ENCODE measurements at regions not wholly inside any gene's neighbourhood (a gene's known extent, or its start where the extent isn't known, plus 50 kb on each side); places are given as distances from the start of the nearest gene placed in this dataset.
A peak's percentile ranks its signal among the peaks of the same experiment; 100 is the strongest.

DNA sequence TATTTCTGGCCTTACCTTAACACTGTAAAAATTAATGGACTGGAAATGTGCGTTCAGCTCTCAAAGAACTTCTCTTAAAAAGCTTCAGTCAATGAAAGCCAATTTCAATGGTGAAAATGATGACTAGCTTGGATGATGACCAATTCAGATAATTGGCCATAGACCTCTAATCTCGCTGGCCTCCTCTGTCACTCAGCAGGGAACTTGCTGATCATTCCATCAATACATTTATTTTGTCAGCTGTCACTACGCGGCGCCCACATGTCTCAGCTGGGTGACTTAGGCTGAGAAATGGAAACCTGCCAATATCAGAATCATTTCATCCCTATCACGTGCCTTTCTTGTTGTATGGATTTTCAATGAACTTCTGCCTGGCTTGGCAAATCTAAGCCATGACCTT lies 673.0 kb upstream of the AUTS2 start:
- intact Hi-C loops (cut with DNase I): no loop called here
- Histone ChIP-seq H3K4me1 (no peaks in the 10 kb centered on the region), H3K36me3 (no peaks in the 10 kb centered on the region), H3K9me3 (peaks cover 0 to 33% of the 10 kb centered on the region in 2 donors), H3K27me3 (no peaks in the 10 kb centered on the region), H3K4me3 (no peak overlapping the region), H3K27ac (no peak overlapping the region)
- DNase-seq (no peak), ATAC-seq (no peak)
- TF ChIP-seq, protein P1, sequence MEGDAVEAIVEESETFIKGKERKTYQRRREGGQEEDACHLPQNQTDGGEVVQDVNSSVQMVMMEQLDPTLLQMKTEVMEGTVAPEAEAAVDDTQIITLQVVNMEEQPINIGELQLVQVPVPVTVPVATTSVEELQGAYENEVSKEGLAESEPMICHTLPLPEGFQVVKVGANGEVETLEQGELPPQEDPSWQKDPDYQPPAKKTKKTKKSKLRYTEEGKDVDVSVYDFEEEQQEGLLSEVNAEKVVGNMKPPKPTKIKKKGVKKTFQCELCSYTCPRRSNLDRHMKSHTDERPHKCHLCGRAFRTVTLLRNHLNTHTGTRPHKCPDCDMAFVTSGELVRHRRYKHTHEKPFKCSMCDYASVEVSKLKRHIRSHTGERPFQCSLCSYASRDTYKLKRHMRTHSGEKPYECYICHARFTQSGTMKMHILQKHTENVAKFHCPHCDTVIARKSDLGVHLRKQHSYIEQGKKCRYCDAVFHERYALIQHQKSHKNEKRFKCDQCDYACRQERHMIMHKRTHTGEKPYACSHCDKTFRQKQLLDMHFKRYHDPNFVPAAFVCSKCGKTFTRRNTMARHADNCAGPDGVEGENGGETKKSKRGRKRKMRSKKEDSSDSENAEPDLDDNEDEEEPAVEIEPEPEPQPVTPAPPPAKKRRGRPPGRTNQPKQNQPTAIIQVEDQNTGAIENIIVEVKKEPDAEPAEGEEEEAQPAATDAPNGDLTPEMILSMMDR (IDR thresholded peaks at IDR 0.05): no peak

DNA sequence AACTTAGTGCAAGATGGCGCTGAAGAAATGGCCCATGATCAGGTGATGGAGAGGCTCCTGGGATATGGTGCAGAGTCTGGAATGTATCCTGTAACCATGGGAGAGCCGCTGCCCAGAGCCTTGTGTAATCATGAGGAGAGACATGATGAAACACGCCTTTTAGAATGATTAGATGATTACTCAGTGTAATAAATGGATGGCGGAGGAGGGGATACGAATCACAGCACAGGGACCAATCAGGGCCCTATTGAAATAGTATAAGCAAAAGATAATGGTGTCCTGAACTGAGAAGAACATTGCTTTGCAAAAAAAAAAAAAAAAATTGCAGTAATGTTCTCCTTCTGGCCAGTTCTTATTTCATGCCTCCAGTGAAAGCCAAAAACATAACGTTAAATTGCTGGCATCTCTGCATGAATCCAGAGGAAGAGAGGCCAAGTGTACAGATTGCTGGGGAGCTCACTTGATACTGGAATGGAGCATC lies 668.5 kb upstream of the AUTS2 start:
- Histone ChIP-seq H3K9me3 (peaks cover 0 to 3% of the 10 kb centered on the region in 2 donors), H3K27ac (no peak overlapping the region), H3K4me1 (no peaks in the 10 kb centered on the region), H3K36me3 (no peaks in the 10 kb centered on the region), H3K27me3 (no peaks in the 10 kb centered on the region), H3K4me3 (no peak overlapping the region)
- peak in 2 of 4 donors; percentile 50 to 71 for DNase-seq
- intact Hi-C loops (cut with DNase I): no loop called here
- peak; percentile 57 for ATAC-seq
- TF ChIP-seq, protein P1 (IDR thresholded peaks at IDR 0.05): no peak

DNA sequence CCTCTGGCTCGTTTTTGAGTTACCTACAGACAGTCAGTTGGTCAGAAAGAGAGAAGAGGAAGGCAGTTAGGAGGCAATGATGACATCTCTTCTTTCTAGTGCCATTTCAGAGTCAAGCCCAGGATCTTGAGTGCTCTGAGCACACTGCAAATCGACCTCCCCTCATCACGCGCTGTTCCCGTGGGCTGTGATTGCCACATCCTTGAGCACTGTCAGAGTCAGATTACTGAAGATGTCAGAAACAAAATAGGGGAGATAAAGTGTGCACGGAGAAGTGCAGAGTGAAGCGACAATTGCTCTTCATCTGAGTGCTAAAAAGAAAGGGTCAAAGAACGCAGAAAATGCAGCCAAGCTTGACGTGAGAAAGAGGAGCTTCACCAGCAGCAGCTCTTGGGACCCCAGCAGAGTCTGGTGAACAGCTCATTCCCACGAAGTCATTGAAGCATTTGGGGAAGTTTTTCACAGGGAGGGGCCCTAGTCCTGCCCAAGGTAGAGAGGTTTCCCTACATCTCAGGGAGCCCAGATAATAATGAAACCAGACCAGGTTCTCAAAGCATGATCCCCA lies 661.7 kb upstream of the AUTS2 start:
- Histone ChIP-seq H3K4me3 (no peak overlapping the region), H3K36me3 (no peaks in the 10 kb centered on the region), H3K27me3 (no peaks in the 10 kb centered on the region), H3K27ac (no peak overlapping the region), H3K4me1 (no peaks in the 10 kb centered on the region), H3K9me3 (peaks cover 0 to 3% of the 10 kb centered on the region in 2 donors)
- DNase-seq: no peak
- TF ChIP-seq, protein P1 (IDR thresholded peaks at IDR 0.05): no peak
- intact Hi-C loops (cut with DNase I): no loop called here
- no peak for ATAC-seq

DNA sequence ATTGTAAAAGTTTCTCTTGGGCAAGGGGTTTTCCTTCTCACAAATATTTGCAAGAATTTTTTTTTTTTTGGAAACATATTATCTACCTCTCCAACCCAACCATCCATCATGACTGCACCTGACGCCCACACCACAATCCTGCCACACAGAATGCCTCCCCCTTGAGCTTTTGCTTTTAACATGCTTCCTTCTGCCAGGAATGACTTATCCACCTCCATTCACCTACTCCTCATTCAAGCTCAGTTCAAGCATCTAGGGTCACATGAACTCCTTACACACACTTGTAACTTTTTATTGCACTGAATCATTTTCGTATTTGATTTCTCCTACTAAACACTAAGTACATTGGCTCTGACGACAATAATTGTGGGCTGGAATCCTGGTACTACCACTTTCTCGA lies 660.1 kb upstream of the AUTS2 start:
- DNase-seq: no peak
- H3K4me3 ChIP-seq: no peak overlapping the region
- H3K4me1 ChIP-seq: no peaks in the 10 kb centered on the region
- no peak overlapping the region for H3K27ac ChIP-seq
- no peaks in the 10 kb centered on the region for H3K27me3 ChIP-seq
- TF ChIP-seq, protein P1 (IDR thresholded peaks at IDR 0.05): no peak
- no peaks in the 10 kb centered on the region for H3K36me3 ChIP-seq
- intact Hi-C loops (cut with DNase I): no loop called here
- peaks cover 0 to 3% of the 10 kb centered on the region in 2 donors for H3K9me3 ChIP-seq
- no peak for ATAC-seq

DNA sequence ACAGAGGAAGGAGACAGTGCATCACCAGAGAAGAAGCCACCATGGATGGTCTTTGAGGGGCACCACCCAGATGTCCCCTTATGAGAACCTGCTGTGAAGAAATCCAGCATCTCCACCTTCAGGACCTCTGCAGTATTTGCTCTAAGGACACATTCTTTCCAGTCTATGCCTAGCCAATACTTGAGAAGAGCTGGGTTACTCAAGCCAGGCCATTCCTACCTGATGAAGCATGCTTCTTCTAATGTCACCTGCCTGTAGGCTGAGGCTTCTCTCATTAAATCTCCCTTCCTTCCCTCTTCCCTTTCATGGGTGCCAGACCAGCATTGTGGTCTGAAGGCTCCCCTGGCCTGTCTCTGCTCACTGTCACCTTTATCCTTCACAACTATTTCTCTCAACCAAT lies 654.5 kb upstream of the AUTS2 start:
- H3K4me3 ChIP-seq: no peak overlapping the region
- ATAC-seq (no peak), DNase-seq (no peak)
- H3K27ac ChIP-seq: no peak overlapping the region
- TF ChIP-seq, protein P1 (IDR thresholded peaks at IDR 0.05): no peak
- H3K4me1 ChIP-seq: no peaks in the 10 kb centered on the region
- no peaks in the 10 kb centered on the region for H3K27me3 ChIP-seq
- intact Hi-C loops (cut with DNase I): no loop called here
- H3K36me3 ChIP-seq: no peaks in the 10 kb centered on the region
- H3K9me3 ChIP-seq: peaks cover 0 to 19% of the 10 kb centered on the region in 2 donors
